ENCODE measurements at regions not wholly inside any gene's neighbourhood (a gene's known extent, or its start where the extent isn't known, plus 50 kb on each side); places are given as distances from the start of the nearest gene placed in this dataset.

DNA sequence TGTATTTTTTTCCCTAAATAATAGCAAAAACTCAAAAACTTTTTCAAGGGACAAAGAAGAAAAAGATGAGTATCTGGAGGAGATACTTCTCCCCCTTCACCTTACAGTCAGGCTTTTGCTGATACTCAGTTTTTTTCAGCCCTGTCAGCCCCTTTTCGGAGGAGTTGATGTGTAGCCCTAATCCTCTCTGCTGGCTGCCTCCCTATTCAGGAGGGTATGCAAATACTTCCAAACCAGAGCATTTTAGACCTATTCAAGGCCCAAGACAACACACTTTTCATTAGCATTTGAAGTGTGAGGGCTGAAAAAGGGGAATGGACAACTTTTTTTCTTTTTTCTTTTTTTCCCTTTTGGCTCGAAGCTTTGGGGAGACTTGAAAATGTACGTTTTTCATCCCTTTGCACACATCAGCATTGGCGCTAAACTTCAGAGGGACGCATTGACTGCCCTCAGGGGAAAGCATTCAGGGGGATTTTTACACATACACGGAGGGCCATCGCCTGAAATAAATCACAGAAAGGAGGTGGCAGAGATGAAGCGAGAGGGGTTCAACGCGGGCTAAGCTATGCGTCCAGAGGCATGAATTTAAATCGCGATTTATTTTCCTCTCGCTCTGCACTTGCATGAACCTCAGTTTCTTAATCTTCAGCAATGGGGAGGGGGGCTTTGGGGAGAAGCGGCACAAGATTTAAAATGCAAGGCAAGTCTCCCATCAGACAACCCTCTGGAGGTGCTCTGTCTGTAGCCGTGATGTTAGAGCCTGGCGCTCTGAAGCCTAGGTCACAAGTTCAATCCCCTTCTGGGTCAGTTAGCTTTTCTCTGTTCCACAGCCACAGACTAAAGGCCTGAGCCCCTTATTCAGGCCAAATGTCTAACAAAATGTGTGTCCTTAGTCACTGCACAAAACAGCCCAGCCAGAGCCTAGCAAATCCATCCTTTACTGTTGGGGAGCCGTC is 86.3 kb downstream of the ASCL1 start:
- Histone ChIP-seq H3K9me3 (ENCODE audit: low read length) (no peaks in the 10 kb centered on the region), H3K4me1 (ENCODE audit: insufficient read depth, low read length) (no peaks in the 10 kb centered on the region), H3K79me2 (ENCODE audit: insufficient read depth, low read length) (no peaks in the 10 kb centered on the region), H4K20me1 (ENCODE audit: insufficient read depth, low read length) (no peaks in the 10 kb centered on the region), H2AFZ (ENCODE audit: low read length) (no peak overlapping the region), H3K27me3 (ENCODE audit: control insufficient read depth in 1 of 2, insufficient read depth in 2 of 2, low read length in 2 of 2) (peaks cover 0 to 1% of the 10 kb centered on the region in 2 experiments; a peak in 2 of 5 replicates), H3K36me3 (replicated peaks in 1 of 2; ENCODE audit: control insufficient read depth in 1 of 2, insufficient read depth in 2 of 2, low read length in 2 of 2) (no peaks in the 10 kb centered on the region), H3K4me3 (replicated peaks in 1 of 3; ENCODE audit: insufficient read depth in 1 of 3, low read depth in 2 of 3, low read length in 3 of 3) (no peak overlapping the region), H3K9ac (ENCODE audit: insufficient read depth, low read depth, low read length) (no peak overlapping the region), H3K4me2 (ENCODE audit: low read depth, low read length) (no peak overlapping the region), H3K27ac (ENCODE audit: extremely low read length, insufficient read depth, low read length) (no peak overlapping the region)
- CTCF ChIA-PET (ENCODE audit: low intra/inter-chr PET ratio, low total read pairs), result no interaction called here
- DNase-seq (ENCODE audit: low spot score) (no peak), FAIRE-seq (no peak), ATAC-seq (no peak)
- POLR2A ChIA-PET, result no interaction called here
- 48% methylated on average over 18 of the region's 18 CpGs for WGBS (ENCODE audit: low lambda C conversion rate)
- in situ Hi-C loops (cut with HindIII; ENCODE audit: extremely low pct_ligation_motif_present, low pct_unique_long_range_greater_than_20kb) (no loop called here), intact Hi-C loops (cut with micrococcal nuclease; ENCODE audit: unreplicated experiment) (no loop called here)
- no TSS peak for BruUV-seq (replicated peaks)
- TF ChIP-seq SALL2 (CRISPR knock-in tag; IDR thresholded peaks at IDR 0.05), result no peak
- TF ChIP-seq DRAP1 (CRISPR knock-in tag; IDR thresholded peaks at IDR 0.05), result no peak
- TF ChIP-seq ZNF781 (CRISPR knock-in tag; IDR thresholded peaks at IDR 0.05; ENCODE audit: borderline replicate concordance, not compliant biosample characterization), result no peak
- no peak for TF ChIP-seq ZNF569 (CRISPR knock-in tag; IDR thresholded peaks at IDR 0.05; ENCODE audit: borderline replicate concordance)
- TF ChIP-seq, protein P1, sequence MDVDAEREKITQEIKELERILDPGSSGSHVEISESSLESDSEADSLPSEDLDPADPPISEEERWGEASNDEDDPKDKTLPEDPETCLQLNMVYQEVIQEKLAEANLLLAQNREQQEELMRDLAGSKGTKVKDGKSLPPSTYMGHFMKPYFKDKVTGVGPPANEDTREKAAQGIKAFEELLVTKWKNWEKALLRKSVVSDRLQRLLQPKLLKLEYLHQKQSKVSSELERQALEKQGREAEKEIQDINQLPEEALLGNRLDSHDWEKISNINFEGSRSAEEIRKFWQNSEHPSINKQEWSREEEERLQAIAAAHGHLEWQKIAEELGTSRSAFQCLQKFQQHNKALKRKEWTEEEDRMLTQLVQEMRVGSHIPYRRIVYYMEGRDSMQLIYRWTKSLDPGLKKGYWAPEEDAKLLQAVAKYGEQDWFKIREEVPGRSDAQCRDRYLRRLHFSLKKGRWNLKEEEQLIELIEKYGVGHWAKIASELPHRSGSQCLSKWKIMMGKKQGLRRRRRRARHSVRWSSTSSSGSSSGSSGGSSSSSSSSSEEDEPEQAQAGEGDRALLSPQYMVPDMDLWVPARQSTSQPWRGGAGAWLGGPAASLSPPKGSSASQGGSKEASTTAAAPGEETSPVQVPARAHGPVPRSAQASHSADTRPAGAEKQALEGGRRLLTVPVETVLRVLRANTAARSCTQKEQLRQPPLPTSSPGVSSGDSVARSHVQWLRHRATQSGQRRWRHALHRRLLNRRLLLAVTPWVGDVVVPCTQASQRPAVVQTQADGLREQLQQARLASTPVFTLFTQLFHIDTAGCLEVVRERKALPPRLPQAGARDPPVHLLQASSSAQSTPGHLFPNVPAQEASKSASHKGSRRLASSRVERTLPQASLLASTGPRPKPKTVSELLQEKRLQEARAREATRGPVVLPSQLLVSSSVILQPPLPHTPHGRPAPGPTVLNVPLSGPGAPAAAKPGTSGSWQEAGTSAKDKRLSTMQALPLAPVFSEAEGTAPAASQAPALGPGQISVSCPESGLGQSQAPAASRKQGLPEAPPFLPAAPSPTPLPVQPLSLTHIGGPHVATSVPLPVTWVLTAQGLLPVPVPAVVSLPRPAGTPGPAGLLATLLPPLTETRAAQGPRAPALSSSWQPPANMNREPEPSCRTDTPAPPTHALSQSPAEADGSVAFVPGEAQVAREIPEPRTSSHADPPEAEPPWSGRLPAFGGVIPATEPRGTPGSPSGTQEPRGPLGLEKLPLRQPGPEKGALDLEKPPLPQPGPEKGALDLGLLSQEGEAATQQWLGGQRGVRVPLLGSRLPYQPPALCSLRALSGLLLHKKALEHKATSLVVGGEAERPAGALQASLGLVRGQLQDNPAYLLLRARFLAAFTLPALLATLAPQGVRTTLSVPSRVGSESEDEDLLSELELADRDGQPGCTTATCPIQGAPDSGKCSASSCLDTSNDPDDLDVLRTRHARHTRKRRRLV (CRISPR knock-in tag; IDR thresholded peaks at IDR 0.05), result no peak
- TF ChIP-seq ZSCAN31 (CRISPR knock-in tag; IDR thresholded peaks at IDR 0.05; ENCODE audit: low read depth), result no peak
- no peak for TF ChIP-seq ZBED4 (CRISPR knock-in tag; IDR thresholded peaks at IDR 0.05; ENCODE audit: borderline replicate concordance)
- TF ChIP-seq IKZF4 (CRISPR knock-in tag; IDR thresholded peaks at IDR 0.05; ENCODE audit: borderline replicate concordance, low read depth, not compliant biosample characterization), result no peak
- TF ChIP-seq, protein P2, sequence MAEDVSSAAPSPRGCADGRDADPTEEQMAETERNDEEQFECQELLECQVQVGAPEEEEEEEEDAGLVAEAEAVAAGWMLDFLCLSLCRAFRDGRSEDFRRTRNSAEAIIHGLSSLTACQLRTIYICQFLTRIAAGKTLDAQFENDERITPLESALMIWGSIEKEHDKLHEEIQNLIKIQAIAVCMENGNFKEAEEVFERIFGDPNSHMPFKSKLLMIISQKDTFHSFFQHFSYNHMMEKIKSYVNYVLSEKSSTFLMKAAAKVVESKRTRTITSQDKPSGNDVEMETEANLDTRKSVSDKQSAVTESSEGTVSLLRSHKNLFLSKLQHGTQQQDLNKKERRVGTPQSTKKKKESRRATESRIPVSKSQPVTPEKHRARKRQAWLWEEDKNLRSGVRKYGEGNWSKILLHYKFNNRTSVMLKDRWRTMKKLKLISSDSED (CRISPR knock-in tag; IDR thresholded peaks at IDR 0.05), result no peak
- no peak for TF ChIP-seq SNAPC5 (CRISPR knock-in tag; IDR thresholded peaks at IDR 0.05; ENCODE audit: borderline replicate concordance)
- no peak for TF ChIP-seq SP140L (CRISPR knock-in tag; IDR thresholded peaks at IDR 0.05; ENCODE audit: borderline replicate concordance)
